A549 (cell line): ENCODE measurements at regions not wholly inside any gene's neighbourhood (a gene's known extent, or its start where the extent isn't known, plus 50 kb on each side); places are given as distances from the start of the nearest gene placed in this dataset.

Source experiments
- ATAC-seq, 2 experiments: fragments of 200-7000 bp in 1 of 2; fragments of >200 bp in 1 of 2; cut with Nextera tagmentation in 1 of 2; cut with Tn5 transposase in 1 of 2; 3 replicates each; pipeline versions ENCODE4 v1.8.0 to v1.9.1; 2018 to 2020; ENCODE audit warnings: mild to moderate bottlenecking in 1 of 2, moderate library complexity in 1 of 2
- CTCF ChIA-PET: fragments of 300-600 bp; sonication (Branson Sonifier 250); formaldehyde crosslinking; extraction: SDS; loops from one replicate; lab custom pipeline; 2021; ENCODE audit warnings: antibody characterized with exemption, inconsistent platforms; lab: Yijun Ruan, JAX
- POLR2A ChIA-PET: fragments of 350-600 bp; formaldehyde crosslinking; extraction: SDS; loops from one replicate; lab custom pipeline; 2021; ENCODE audit warnings: antibody characterized with exemption, inconsistent platforms; lab: Yijun Ruan, JAX
- DNase-seq, 2 experiments: peaks; one replicate each; pipeline versions ENCODE4 v3.0.0 to v3.0.0-alpha.2; 2011 to 2016; ENCODE audit warnings: low read depth in 1 of 2, low spot score in 1 of 2
- FAIRE-seq: peaks from 2 replicates; lab custom pipeline; 2011; peaks lifted over from hg19 to GRCh38; lab: Jason Lieb, UNC
- H3K27ac ChIP-seq, 2 experiments: fragments of >200 bp; sonication (Bioruptor Twin); formaldehyde crosslinking; 3 replicates each; pipeline ENCODE4 v1.5.1; 2016 to 2017
- H3K4me1 ChIP-seq: fragments of >200 bp; sonication (Bioruptor Twin); formaldehyde crosslinking; 3 replicates; pipeline ENCODE4 v1.6.1; 2016
- H3K4me2 ChIP-seq: fragments of >200 bp; sonication (Bioruptor Twin); formaldehyde crosslinking; 3 replicates; pipeline ENCODE4 v1.6.1; 2016
- H3K4me3 ChIP-seq: fragments of >200 bp; sonication (Bioruptor Twin); formaldehyde crosslinking; 3 replicates; pipeline ENCODE4 v1.5.1; 2016
- H3K9me3 ChIP-seq: fragments of >200 bp; sonication (Bioruptor Twin); formaldehyde crosslinking; 3 replicates; pipeline ENCODE4 v1.6.1; 2016
- CBX2 ChIP-seq: fragments of 200-600 bp; sonication (generic); IDR thresholded peaks from 2 replicates; pipeline ENCODE4 v1.6.1; 2016; ENCODE audit warnings: low read depth, mild to moderate bottlenecking, borderline replicate concordance
- CHD4 ChIP-seq: fragments of 200-600 bp; sonication (generic); IDR thresholded peaks from 2 replicates; pipeline ENCODE4 v1.6.1; 2016; ENCODE audit warnings: antibody characterized with exemption, mild to moderate bottlenecking, borderline replicate concordance
- E2F6 ChIP-seq: IDR thresholded peaks from 2 replicates; pipeline ENCODE4 v1.6.1; 2012; ENCODE audit warnings: low read depth, borderline replicate concordance
- EHMT2 ChIP-seq: fragments of 200-600 bp; sonication (generic); IDR thresholded peaks from 2 replicates; pipeline ENCODE4 v1.6.1; 2016; ENCODE audit warnings: antibody characterized with exemption, low read depth, mild to moderate bottlenecking, moderate library complexity
- FOSB ChIP-seq: fragments of 250-450 bp; sonication (Bioruptor Pico); IDR thresholded peaks from 2 replicates; pipeline ENCODE4 v1.5.0; 2020; ENCODE audit warnings: mild to moderate bottlenecking, moderate library complexity
- FOSL2 ChIP-seq, 2 experiments: fragments of 450-650 bp in 1 of 2; fragments of >200 bp in 1 of 2; sonication (Bioruptor Twin) in 1 of 2; formaldehyde crosslinking; IDR thresholded peaks; 2 replicates each; pipeline versions ENCODE4 v1.5.0 to v1.6.1; 2016 to 2020; ENCODE audit warnings: mild to moderate bottlenecking in 1 of 2, moderate library complexity in 1 of 2
- HES2 ChIP-seq: fragments of >200 bp; sonication (Bioruptor Twin); formaldehyde crosslinking; IDR thresholded peaks from 2 replicates; pipeline ENCODE4 v1.6.1; 2016
- HMGXB4 ChIP-seq: fragments of 250-450 bp; sonication (Bioruptor Pico); IDR thresholded peaks from 2 replicates; pipeline ENCODE4 v1.5.0; 2021; ENCODE audit warnings: mild to moderate bottlenecking, moderate library complexity, borderline replicate concordance
- HOXA7 ChIP-seq: fragments of 250-450 bp; sonication (Bioruptor Pico); IDR thresholded peaks from 2 replicates; pipeline ENCODE4 v1.5.0; 2020; ENCODE audit warnings: mild to moderate bottlenecking, moderate library complexity
- JUN ChIP-seq, 2 experiments: fragments of >200 bp; sonication (Bioruptor Twin); formaldehyde crosslinking; IDR thresholded peaks; 2 replicates in 1 of 2; 3 replicates in 1 of 2; pipeline ENCODE4 v1.6.1; 2016 to 2017
- JUNB ChIP-seq: fragments of >200 bp; sonication (Bioruptor Twin); formaldehyde crosslinking; IDR thresholded peaks from 2 replicates; pipeline ENCODE4 v1.6.1; 2016
- MAZ ChIP-seq: fragments of 150-350 bp; IDR thresholded peaks from 2 replicates; pipeline ENCODE4 v1.6.1; 2014; ENCODE audit warnings: antibody characterized with exemption, low read depth, low read length, borderline replicate concordance
- MYC ChIP-seq: IDR thresholded peaks from 2 replicates; pipeline ENCODE4 v1.6.1; 2012; ENCODE audit warnings: mild to moderate bottlenecking, inconsistent platforms, low read length, improper control_type of control experiment, borderline replicate concordance
- NFE2L2 ChIP-seq: fragments of 150-350 bp; conservative IDR thresholded peaks from 2 replicates; pipeline ENCODE4 v1.6.1; 2014; ENCODE audit warnings: low read length
- PHF8 ChIP-seq: fragments of 200-600 bp; sonication (generic); IDR thresholded peaks from 2 replicates; pipeline ENCODE4 v1.6.1; 2016; ENCODE audit warnings: low read depth, mild to moderate bottlenecking, antibody characterized with exemption, moderate library complexity, borderline replicate concordance
- POLR2AphosphoS2 ChIP-seq: conservative IDR thresholded peaks from 2 replicates; pipeline ENCODE4 v1.6.1; 2012; ENCODE audit warnings: low read length, improper control_type of control experiment, inconsistent platforms
- RARB ChIP-seq: fragments of 250-450 bp; sonication (Bioruptor Pico); IDR thresholded peaks from 2 replicates; pipeline ENCODE4 v1.8.0; 2021; ENCODE audit warnings: mild to moderate bottlenecking, moderate library complexity
- RCOR1 ChIP-seq: fragments of 150-350 bp; IDR thresholded peaks from 2 replicates; pipeline ENCODE4 v1.6.1; 2014; ENCODE audit warnings: antibody characterized with exemption, low read length, low read depth
- RNF2 ChIP-seq: fragments of 200-600 bp; sonication (generic); IDR thresholded peaks from 2 replicates; pipeline ENCODE4 v1.6.1; 2016; ENCODE audit warnings: low read depth, mild to moderate bottlenecking, antibody characterized with exemption, moderate library complexity, borderline replicate concordance
- SMC3 ChIP-seq: fragments of >200 bp; sonication (Bioruptor Twin); formaldehyde crosslinking; IDR thresholded peaks from 3 replicates; pipeline ENCODE4 v1.6.1; 2018; ENCODE audit warnings: inconsistent platforms
- SREBF2 ChIP-seq: fragments of 450-650 bp; IDR thresholded peaks from 2 replicates; pipeline ENCODE4 v1.6.1; 2014; ENCODE audit warnings: mild to moderate bottlenecking, moderate library complexity
- ZFP36 ChIP-seq: fragments of 450-650 bp; IDR thresholded peaks from 2 replicates; pipeline ENCODE4 v1.6.1; 2014; ENCODE audit warnings: borderline replicate concordance; ENCODE audit not compliant: partially characterized antibody
- WGBS: methylation state at CpG from one replicate; pipeline ENCODE4 v1.1.6; 2017; ENCODE audit errors: missing lambda C conversion rate; 5-methylcytosine and 5-hydroxymethylcytosine counted together

GRCh38 chr20:40758790-40759189 lies 69.8 kb upstream of the MAFB start:
- ChIA-PET CTCF (interaction anchor here (1.2 kb wide), 1 partner anchor 18 kb away, joined by 4 read pairs; no protein-coding TSS in a partner anchor), POLR2A (no interaction called here)
- DNase-seq (no peak), ATAC-seq (no peak), FAIRE-seq (no peak)
- Histone ChIP-seq H3K4me2 (no peak overlapping the region), H3K4me3 (no peak overlapping the region), H3K27ac (no peak overlapping the region), H3K9me3 (no peaks in the 10 kb centered on the region), H3K4me1 (no peaks in the 10 kb centered on the region)
- TF ChIP-seq MYC, result no peak
- no peak for TF ChIP-seq JUN (IDR thresholded peaks at IDR 0.05)
- TF ChIP-seq MAZ, result no peak
- TF ChIP-seq E2F6, result no peak
- TF ChIP-seq SREBF2, result no peak
- TF ChIP-seq HOXA7 (CRISPR knock-in tag), result no peak
- no peak for TF ChIP-seq RARB
- TF ChIP-seq JUNB, result no peak
- TF ChIP-seq POLR2AphosphoS2, result no peak
- no peak for TF ChIP-seq CHD4
- TF ChIP-seq HES2, result no peak
- no peak for TF ChIP-seq HMGXB4 (CRISPR knock-in tag)
- no peak for TF ChIP-seq RNF2
- TF ChIP-seq NFE2L2, result no peak
- WGBS, result 4% methylated on average over 2 of the region's 2 CpGs

- Histone ChIP-seq H3K27ac (no peak overlapping the region), H3K9me3 (no peaks in the 10 kb centered on the region), H3K4me1 (no peaks in the 10 kb centered on the region), H3K4me3 (no peak overlapping the region), H3K4me2 (no peak overlapping the region)
- TF ChIP-seq FOSB (no peak), CBX2 (no peak), RCOR1 (no peak), ZFP36 (no peak), SREBF2 (no peak), HMGXB4 (CRISPR knock-in tag) (no peak), FOSL2 (IDR thresholded peaks at IDR 0.05) (no peak), FOSL2 (CRISPR knock-in tag; IDR thresholded peaks at IDR 0.05) (no peak)
- ATAC-seq, result no peak
- ChIA-PET CTCF (interaction anchor here (0.7 to 1.1 kb wide), 2 partner anchors 11 to 50 kb away, joined by 3 read pairs; no protein-coding TSS in a partner anchor), POLR2A (no interaction called here)
- FAIRE-seq, result no peak
- 0% methylated on average over 3 of the region's 3 CpGs for WGBS
- no peak for DNase-seq
Measured at GRCh38 chr20:40760399-40760798, 71.4 kb upstream of the MAFB start.

GRCh38 chr20:40763646-40764295 lies 74.7 kb upstream of the MAFB start:
- ChIA-PET POLR2A (no interaction called here), CTCF (interaction anchor here (1.0 to 1.7 kb wide), 2 partner anchors 10 to 199 kb away, joined by 3 to 6 read pairs; no protein-coding TSS in a partner anchor)
- no peak overlapping the region for H3K4me3 ChIP-seq
- H3K9me3 ChIP-seq, result no peaks in the 10 kb centered on the region
- 44% methylated on average over 10 of the region's 10 CpGs for WGBS
- ATAC-seq, result no peak
- H3K4me2 ChIP-seq, result no peak overlapping the region
- no peaks in the 10 kb centered on the region for H3K4me1 ChIP-seq
- no peak overlapping the region for H3K27ac ChIP-seq
- TF ChIP-seq CBX2 (no peak), SREBF2 (no peak), SMC3 (no peak), JUN (IDR thresholded peaks at IDR 0.05) (no peak), PHF8 (no peak), EHMT2 (no peak), MYC (no peak)
- TF ChIP-seq, all 56 proteins: peak for 0
- FAIRE-seq (no peak), DNase-seq (no peak)
